ENCODE measurements at regions not wholly inside any gene's neighbourhood (a gene's known extent, or its start where the extent isn't known, plus 50 kb on each side); places are given as distances from the start of the nearest gene placed in this dataset.
A peak's percentile ranks its signal among the peaks of the same experiment; 100 is the strongest.
"Not testable (repeated sequence)": the region's sequence is repeated elsewhere in the genome, so short reads cannot be mapped to it uniquely, and the experiment has no call there.

GRCh38 chr6:140209775-140210174 lies 835.3 kb upstream of the CITED2 start:
- no peaks in the 10 kb centered on the region for H3K9me3 ChIP-seq (ENCODE audit: control insufficient read depth, low read depth, low read length)
- WGBS (ENCODE audit: insufficient coverage, low lambda C conversion rate), result 100% methylated on average over 1 of the region's 1 CpG

GRCh38 chr6:140208286-140208685 lies 833.8 kb upstream of the CITED2 start:
- no peak overlapping the region for H3K4me3 ChIP-seq (ENCODE audit: low read length)
- H3K4me1 ChIP-seq (ENCODE audit: control insufficient read depth, insufficient read depth, low read length), result no peaks in the 10 kb centered on the region
- no peaks in the 10 kb centered on the region for H3K9me3 ChIP-seq (ENCODE audit: control insufficient read depth, low read depth, low read length)
- H3K27me3 ChIP-seq (ENCODE audit: control insufficient read depth, insufficient read depth, low read length), result no peaks in the 10 kb centered on the region
- whole genome bisulfite sequencing (ENCODE audit: insufficient coverage, low lambda C conversion rate), result 82% methylated on average over 4 of the region's 5 CpGs
- no peaks in the 10 kb centered on the region for H3K36me3 ChIP-seq (ENCODE audit: control insufficient read depth, insufficient read depth, low read length)
- H3K27ac ChIP-seq (ENCODE audit: low read length), result no peak overlapping the region
- DNase-seq, result no peak

More at GRCh38 chr6:140209775-140210174, 835.3 kb upstream of the CITED2 start:
- H3K4me1 ChIP-seq (ENCODE audit: control insufficient read depth, insufficient read depth, low read length), result no peaks in the 10 kb centered on the region
- H3K27ac ChIP-seq (ENCODE audit: low read length), result no peak overlapping the region
- H3K36me3 ChIP-seq (ENCODE audit: control insufficient read depth, insufficient read depth, low read length), result no peaks in the 10 kb centered on the region
- H3K4me3 ChIP-seq (ENCODE audit: low read length), result no peak overlapping the region
- DNase-seq, result no peak
- no peaks in the 10 kb centered on the region for H3K27me3 ChIP-seq (ENCODE audit: control insufficient read depth, insufficient read depth, low read length)

- Histone ChIP-seq H3K27ac (ENCODE audit: low read length) (no peak overlapping the region), H3K4me1 (ENCODE audit: control insufficient read depth, insufficient read depth, low read length) (no peaks in the 10 kb centered on the region), H3K27me3 (ENCODE audit: control insufficient read depth, insufficient read depth, low read length) (no peaks in the 10 kb centered on the region), H3K4me3 (ENCODE audit: low read length) (no peak overlapping the region), H3K9me3 (ENCODE audit: control insufficient read depth, low read depth, low read length) (no peaks in the 10 kb centered on the region), H3K36me3 (ENCODE audit: control insufficient read depth, insufficient read depth, low read length) (no peaks in the 10 kb centered on the region)
- no peak for DNase-seq
- no CpG with 5 or more reads among the region's 12 CpGs for WGBS (ENCODE audit: insufficient coverage, low lambda C conversion rate)
Observed at GRCh38 chr6:140205795-140206593, 831.5 kb upstream of the CITED2 start.

GRCh38 chr6:140204154-140204553 lies 829.7 kb upstream of the CITED2 start:
- H3K27me3 ChIP-seq (ENCODE audit: control insufficient read depth, insufficient read depth, low read length), result no peaks in the 10 kb centered on the region
- no peak for DNase-seq
- H3K36me3 ChIP-seq (ENCODE audit: control insufficient read depth, insufficient read depth, low read length), result no peaks in the 10 kb centered on the region
- no peaks in the 10 kb centered on the region for H3K9me3 ChIP-seq (ENCODE audit: control insufficient read depth, low read depth, low read length)
- H3K4me3 ChIP-seq (ENCODE audit: low read length), result no peak overlapping the region
- H3K4me1 ChIP-seq (ENCODE audit: control insufficient read depth, insufficient read depth, low read length), result no peaks in the 10 kb centered on the region
- no peak overlapping the region for H3K27ac ChIP-seq (ENCODE audit: low read length)

GRCh38 chr6:140203661-140204147 lies 829.3 kb upstream of the CITED2 start:
- WGBS (ENCODE audit: insufficient coverage, low lambda C conversion rate), result 20% methylated on average over 1 of the region's 2 CpGs
- no peaks in the 10 kb centered on the region for H3K4me1 ChIP-seq (ENCODE audit: control insufficient read depth, insufficient read depth, low read length)
- H3K36me3 ChIP-seq (ENCODE audit: control insufficient read depth, insufficient read depth, low read length), result no peaks in the 10 kb centered on the region
- no peak overlapping the region for H3K4me3 ChIP-seq (ENCODE audit: low read length)
- peak in 1 of 2 donors; percentile 10 for DNase-seq
- H3K9me3 ChIP-seq (ENCODE audit: control insufficient read depth, low read depth, low read length), result no peaks in the 10 kb centered on the region
- no peaks in the 10 kb centered on the region for H3K27me3 ChIP-seq (ENCODE audit: control insufficient read depth, insufficient read depth, low read length)
- H3K27ac ChIP-seq (ENCODE audit: low read length), result no peak overlapping the region

GRCh38 chr6:140202964-140203515 lies 828.6 kb upstream of the CITED2 start:
- H3K27ac ChIP-seq (ENCODE audit: low read length), result no peak overlapping the region
- 56% methylated on average over 1 of the region's 2 CpGs for WGBS (ENCODE audit: insufficient coverage, low lambda C conversion rate)

GRCh38 chr6:140201787-140202458 lies 827.5 kb upstream of the CITED2 start:
- no peaks in the 10 kb centered on the region for H3K4me1 ChIP-seq (ENCODE audit: control insufficient read depth, insufficient read depth, low read length)
- H3K27ac ChIP-seq (ENCODE audit: low read length), result no peak overlapping the region
- H3K36me3 ChIP-seq (ENCODE audit: control insufficient read depth, insufficient read depth, low read length), result no peaks in the 10 kb centered on the region
- H3K27me3 ChIP-seq (ENCODE audit: control insufficient read depth, insufficient read depth, low read length), result no peaks in the 10 kb centered on the region
- 100% methylated on average over 1 of the region's 1 CpG for WGBS (ENCODE audit: insufficient coverage, low lambda C conversion rate)
- H3K4me3 ChIP-seq (ENCODE audit: low read length), result no peak overlapping the region
- H3K9me3 ChIP-seq (ENCODE audit: control insufficient read depth, low read depth, low read length), result no peaks in the 10 kb centered on the region
- DNase-seq, result no peak

More at GRCh38 chr6:140202964-140203515, 828.6 kb upstream of the CITED2 start:
- no peak for DNase-seq
- Histone ChIP-seq H3K4me3 (ENCODE audit: low read length) (no peak overlapping the region), H3K4me1 (ENCODE audit: control insufficient read depth, insufficient read depth, low read length) (no peaks in the 10 kb centered on the region), H3K27me3 (ENCODE audit: control insufficient read depth, insufficient read depth, low read length) (no peaks in the 10 kb centered on the region), H3K9me3 (ENCODE audit: control insufficient read depth, low read depth, low read length) (no peaks in the 10 kb centered on the region), H3K36me3 (ENCODE audit: control insufficient read depth, insufficient read depth, low read length) (no peaks in the 10 kb centered on the region)

GRCh38 chr6:140193269-140193668 lies 818.8 kb upstream of the CITED2 start:
- Histone ChIP-seq H3K36me3 (ENCODE audit: control insufficient read depth, insufficient read depth, low read length) (no peaks in the 10 kb centered on the region), H3K9me3 (ENCODE audit: control insufficient read depth, low read depth, low read length) (peaks cover 9% of the 10 kb centered on the region), H3K27me3 (ENCODE audit: control insufficient read depth, insufficient read depth, low read length) (no peaks in the 10 kb centered on the region), H3K4me1 (ENCODE audit: control insufficient read depth, insufficient read depth, low read length) (no peaks in the 10 kb centered on the region), H3K27ac (ENCODE audit: low read length) (no peak overlapping the region), H3K4me3 (ENCODE audit: low read length) (no peak overlapping the region)
- DNase-seq, result no peak
- WGBS (ENCODE audit: insufficient coverage, low lambda C conversion rate), result no CpG with 5 or more reads among the region's 2 CpGs

- peaks cover 9% of the 10 kb centered on the region for H3K9me3 ChIP-seq (ENCODE audit: control insufficient read depth, low read depth, low read length)
- no peak overlapping the region for H3K27ac ChIP-seq (ENCODE audit: low read length)
- no peaks in the 10 kb centered on the region for H3K4me1 ChIP-seq (ENCODE audit: control insufficient read depth, insufficient read depth, low read length)
- no peak for DNase-seq
- WGBS (ENCODE audit: insufficient coverage, low lambda C conversion rate), result no CpG with 5 or more reads among the region's 1 CpG
- no peak overlapping the region for H3K4me3 ChIP-seq (ENCODE audit: low read length)
- H3K27me3 ChIP-seq (ENCODE audit: control insufficient read depth, insufficient read depth, low read length), result no peaks in the 10 kb centered on the region
- H3K36me3 ChIP-seq (ENCODE audit: control insufficient read depth, insufficient read depth, low read length), result no peaks in the 10 kb centered on the region
Observed at GRCh38 chr6:140192018-140192417, 817.6 kb upstream of the CITED2 start.

GRCh38 chr6:140189263-140189662 lies 814.8 kb upstream of the CITED2 start:
- DNase-seq; H3K27ac ChIP-seq (ENCODE audit: low read length); H3K27me3 ChIP-seq (ENCODE audit: control insufficient read depth, insufficient read depth, low read length); H3K36me3 ChIP-seq (ENCODE audit: control insufficient read depth, insufficient read depth, low read length); H3K9me3 ChIP-seq (ENCODE audit: control insufficient read depth, low read depth, low read length); H3K4me1 ChIP-seq (ENCODE audit: control insufficient read depth, insufficient read depth, low read length); H3K4me3 ChIP-seq (ENCODE audit: low read length): not testable (repeated sequence)
- 100% methylated on average over 1 of the region's 1 CpG for WGBS (ENCODE audit: insufficient coverage, low lambda C conversion rate)

All from large intestine (tissue), 3 donors.